HCT116 (cell line): ENCODE measurements at regions not wholly inside any gene's neighbourhood (a gene's known extent, or its start where the extent isn't known, plus 50 kb on each side); places are given as distances from the start of the nearest gene placed in this dataset.
A peak's percentile ranks its signal among the peaks of the same experiment; 100 is the strongest.

Experiments
- ATAC-seq: fragments of 200-7000 bp; cut with Tn5 transposase; 2 replicates; pipeline ENCODE4 v1.9.1; 2020; ENCODE audit warnings: mild to moderate bottlenecking, moderate library complexity
- BruUV-seq: library from RNA; stranded (reverse); fragments of 400-500 nt; replicated peaks from 2 replicates; lab custom pipeline; 2021; lab: Mats Ljungman, UMichigan
- CTCF ChIA-PET: fragments of 300-600 bp; sonication (Branson Sonifier 250); formaldehyde crosslinking; loops from one replicate; lab custom pipeline; 2021; ENCODE audit warnings: antibody characterized with exemption; lab: Charles Lee
- POLR2A ChIA-PET: fragments of 300-600, 350-600 bp; sonication (Branson Sonifier 250); formaldehyde crosslinking; loops from one replicate; lab custom pipeline; 2021; ENCODE audit warnings: antibody characterized with exemption; lab: Charles Lee
- RAD21 ChIA-PET, 2 experiments: fragments of 300-600 bp; sonication (Branson Sonifier 250); formaldehyde crosslinking; loops; one replicate each; lab custom pipeline; 2023; ENCODE audit warnings: low total read pairs in 2 of 2; ENCODE audit not compliant: uncharacterized antibody in 2 of 2, unreplicated experiment in 2 of 2, low non-redundant PET in 1 of 2; lab: Charles Lee
- DNase-seq: peaks from one replicate; pipeline ENCODE4 v3.0.0-alpha.2; 2010; ENCODE audit warnings: low read depth, low spot score
- H2AFZ ChIP-seq: fragments of 200-600 bp; shearing (Covaris generic), sonication (generic); 2 replicates; pipeline ENCODE4 v1.6.1; 2017; ENCODE audit warnings: low read depth, mixed run types, mixed read lengths, antibody characterized with exemption, low read length; ENCODE audit not compliant: poor library complexity, severe bottlenecking
- H3K27ac ChIP-seq: 2 replicates; pipeline ENCODE4 v1.5.1; 2012; ENCODE audit warnings: low read depth, low read length
- H3K27me3 ChIP-seq: fragments of 200-600 bp; sonication (generic); 2 replicates; pipeline ENCODE4 v1.6.1; 2016; ENCODE audit warnings: mixed run types, low read length, mixed read lengths; ENCODE audit not compliant: insufficient read depth
- H3K36me3 ChIP-seq, 2 experiments: fragments of 200-500 bp in 1 of 2; fragments of 200-600 bp in 1 of 2; sonication (Bioruptor generic) in 1 of 2; sonication (generic) in 1 of 2; 2 replicates each; pipeline versions ENCODE4 v1.5.1 to v1.6.1; 2014 to 2016; ENCODE audit warnings: low read length in 2 of 2, inconsistent platforms in 1 of 2, mixed read lengths in 1 of 2, mixed run types in 1 of 2; ENCODE audit not compliant: insufficient read depth in 2 of 2, control insufficient read depth in 1 of 2
- H3K4me1 ChIP-seq, 2 experiments: fragments of 200-600 bp in 1 of 2; sonication (generic) in 1 of 2; 2 replicates each; pipeline versions ENCODE4 v1.5.1 to v1.6.1; 2012 to 2017; ENCODE audit warnings: low read length in 2 of 2, inconsistent platforms in 1 of 2, mild to moderate bottlenecking in 1 of 2, mixed read lengths in 1 of 2, mixed run types in 1 of 2, moderate library complexity in 1 of 2; ENCODE audit not compliant: insufficient read depth in 2 of 2, control insufficient read depth in 1 of 2
- H3K4me2 ChIP-seq: fragments of 200-600 bp; sonication (generic); 2 replicates; pipeline ENCODE4 v1.6.1; 2017; ENCODE audit warnings: mixed run types, low read length, mixed read lengths
- H3K4me3 ChIP-seq, 2 experiments: fragments of 200-600 bp in 1 of 2; sonication (generic) in 1 of 2; replicated peaks in 1 of 2; 2 replicates each; pipeline ENCODE4 v1.5.1; 2011 to 2016; ENCODE audit warnings: low read length in 2 of 2, control low read depth in 1 of 2, low read depth in 1 of 2, mild to moderate bottlenecking in 1 of 2, mixed read lengths in 1 of 2, mixed run types in 1 of 2
- H3K79me2 ChIP-seq: fragments of 200-600 bp; sonication (generic); 2 replicates; pipeline ENCODE4 v1.6.1; 2017; ENCODE audit warnings: mild to moderate bottlenecking, mixed run types, low read length, moderate library complexity, mixed read lengths; ENCODE audit not compliant: insufficient read depth
- H3K9ac ChIP-seq: fragments of 200-600 bp; sonication (generic); 2 replicates; pipeline ENCODE4 v1.6.1; 2016; ENCODE audit warnings: low read length, mixed read lengths
- H3K9me2 ChIP-seq: fragments of 200-600 bp; sonication (generic), shearing (Covaris generic); 2 replicates; pipeline ENCODE4 v1.6.1; 2017; ENCODE audit warnings: mixed run types, mild to moderate bottlenecking, moderate library complexity; ENCODE audit not compliant: insufficient read depth
- H3K9me3 ChIP-seq, 2 experiments: fragments of 200-500 bp in 1 of 2; fragments of 200-600 bp in 1 of 2; sonication (Bioruptor generic) in 1 of 2; sonication (generic) in 1 of 2; 2 replicates each; pipeline ENCODE4 v1.6.1; 2014 to 2017; ENCODE audit warnings: low read length in 2 of 2, mixed read lengths in 2 of 2, inconsistent platforms in 1 of 2, low read depth in 1 of 2, mild to moderate bottlenecking in 1 of 2, mixed run types in 1 of 2, moderate library complexity in 1 of 2; ENCODE audit not compliant: control insufficient read depth in 1 of 2, insufficient read depth in 1 of 2
- H4K20me1 ChIP-seq: fragments of 200-600 bp; sonication (generic), shearing (Covaris generic); 2 replicates; pipeline ENCODE4 v1.6.1; 2017; ENCODE audit warnings: mixed run types, mild to moderate bottlenecking, moderate library complexity; ENCODE audit not compliant: insufficient read depth
- YY1 ChIP-seq: IDR thresholded peaks from 2 replicates; pipeline ENCODE4 v1.6.1; 2011; ENCODE audit warnings: low read length, low read depth, moderate library complexity, mild to moderate bottlenecking; ENCODE audit not compliant: insufficient replicate concordance; ENCODE audit errors: extremely low read depth
- intact Hi-C: fragments of 100-400 bp; cut with micrococcal nuclease; formaldehyde crosslinking; loops from 2 replicates; pipeline ENCODE4 v1.10.0; 2022
- TF ChIP-seq, protein P1 (sequence below), 3 experiments: fragments of 200-600 bp in 1 of 3; sonication (generic) in 1 of 3; IDR thresholded peaks in 2 of 3; conservative IDR thresholded peaks in 1 of 3; 2 replicates each; pipeline ENCODE4 v1.5.1; 2012 to 2017; ENCODE audit warnings: low read depth in 2 of 3, low read length in 2 of 3, antibody characterized with exemption in 1 of 3, borderline replicate concordance in 1 of 3, control low read depth in 1 of 3, mild to moderate bottlenecking in 1 of 3, mixed read lengths in 1 of 3, mixed run types in 1 of 3, moderate library complexity in 1 of 3; ENCODE audit not compliant: insufficient read depth in 1 of 3

GRCh38 chr16:85173981-85174751 lies 61.9 kb upstream of the CIBAR2 start:
- H3K4me3 ChIP-seq: peak overlapping the region; percentile 31 to 40
- ChIA-PET POLR2A (interaction anchor here (0.5 kb wide), 1 partner anchor 50 kb away, joined by 3 read pairs; no protein-coding TSS in a partner anchor), CTCF (interaction anchor here (0.7 to 2.7 kb wide), 10 partner anchors 9 to 79 kb away, joined by 3 to 14 read pairs (median 4); no protein-coding TSS in a partner anchor), RAD21 (interaction anchor here in 1 of 2 experiments (1.2 kb wide), 1 partner anchor 59 kb away, joined by 3 read pairs; no protein-coding TSS in a partner anchor)
- ATAC-seq: peak; percentile 63
- intact Hi-C loops: loop anchor here (5.0 kb wide), 1 partner anchor 63 kb away; no protein-coding TSS in a partner anchor
- H3K4me1 ChIP-seq: peaks cover 43 to 58% of the 10 kb centered on the region in 2 experiments
- peak overlapping the region; percentile 46 for H3K9ac ChIP-seq
- H3K4me2 ChIP-seq: peak overlapping the region; percentile 74
- no peaks in the 10 kb centered on the region for H4K20me1 ChIP-seq
- peak; percentile 33 for DNase-seq
- no peaks in the 10 kb centered on the region for H3K27me3 ChIP-seq
- peak overlapping the region; percentile 76 for H3K27ac ChIP-seq
- peak; percentile 8 for TF ChIP-seq YY1
- TF ChIP-seq, protein P1, sequence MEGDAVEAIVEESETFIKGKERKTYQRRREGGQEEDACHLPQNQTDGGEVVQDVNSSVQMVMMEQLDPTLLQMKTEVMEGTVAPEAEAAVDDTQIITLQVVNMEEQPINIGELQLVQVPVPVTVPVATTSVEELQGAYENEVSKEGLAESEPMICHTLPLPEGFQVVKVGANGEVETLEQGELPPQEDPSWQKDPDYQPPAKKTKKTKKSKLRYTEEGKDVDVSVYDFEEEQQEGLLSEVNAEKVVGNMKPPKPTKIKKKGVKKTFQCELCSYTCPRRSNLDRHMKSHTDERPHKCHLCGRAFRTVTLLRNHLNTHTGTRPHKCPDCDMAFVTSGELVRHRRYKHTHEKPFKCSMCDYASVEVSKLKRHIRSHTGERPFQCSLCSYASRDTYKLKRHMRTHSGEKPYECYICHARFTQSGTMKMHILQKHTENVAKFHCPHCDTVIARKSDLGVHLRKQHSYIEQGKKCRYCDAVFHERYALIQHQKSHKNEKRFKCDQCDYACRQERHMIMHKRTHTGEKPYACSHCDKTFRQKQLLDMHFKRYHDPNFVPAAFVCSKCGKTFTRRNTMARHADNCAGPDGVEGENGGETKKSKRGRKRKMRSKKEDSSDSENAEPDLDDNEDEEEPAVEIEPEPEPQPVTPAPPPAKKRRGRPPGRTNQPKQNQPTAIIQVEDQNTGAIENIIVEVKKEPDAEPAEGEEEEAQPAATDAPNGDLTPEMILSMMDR (IDR thresholded peaks at IDR 0.05 in 2 of 3, conservative IDR thresholded peaks at IDR 0.05 in 1 of 3; ENCODE audit: borderline replicate concordance in 1 of 3, insufficient read depth in 1 of 3, low read depth in 2 of 3, low read length in 2 of 3): no peak
- H2AFZ ChIP-seq: no peak overlapping the region
- H3K79me2 ChIP-seq: peaks cover 75% of the 10 kb centered on the region
- no peaks in the 10 kb centered on the region for H3K9me2 ChIP-seq
- no TSS peak for BruUV-seq
- no peaks in the 10 kb centered on the region for H3K9me3 ChIP-seq
- no peaks in the 10 kb centered on the region; a peak in 1 of 4 replicates for H3K36me3 ChIP-seq
